Tibial nerve (tissue), 4 donors: ENCODE measurements at regions not wholly inside any gene's neighbourhood (a gene's known extent, or its start where the extent isn't known, plus 50 kb on each side); places are given as distances from the start of the nearest gene placed in this dataset.
"Not testable (repeated sequence)": the region's sequence is repeated elsewhere in the genome, so short reads cannot be mapped to it uniquely, and the experiment has no call there.

ENCODE experiments used
- DNase-seq, 2 donors: peaks; one replicate each; pipeline ENCODE4 v3.0.0-alpha.2; 2019; ENCODE audit warnings: low spot score in 2 of 2
- H3K27ac ChIP-seq, 4 donors: fragments of 200-600 bp; sonication (generic) in 3 of 4; one replicate each; pipeline ENCODE4 v1.5.1; 2017 to 2019; ENCODE audit warnings: mild to moderate bottlenecking in 1 of 4
- H3K27me3 ChIP-seq, 2 donors: fragments of 200-600 bp; sonication (generic) in 1 of 2; one replicate each; pipeline versions ENCODE4 v1.5.1 to v1.6.0; 2017 to 2019
- H3K36me3 ChIP-seq, 3 donors: fragments of 200-600 bp; sonication (generic); one replicate each; pipeline ENCODE4 v1.5.1; 2018 to 2019
- H3K4me1 ChIP-seq, 4 donors: fragments of 200-600 bp; sonication (generic) in 3 of 4; one replicate each; pipeline ENCODE4 v1.5.1; 2017 to 2019
- H3K4me3 ChIP-seq, 4 donors: fragments of 200-600 bp; sonication (generic) in 3 of 4; one replicate each; pipeline ENCODE4 v1.5.1; 2017 to 2019; ENCODE audit warnings: mild to moderate bottlenecking in 1 of 4, moderate library complexity in 1 of 4
- H3K9me3 ChIP-seq, 4 donors: fragments of 200-600 bp; sonication (generic) in 3 of 4; one replicate each; pipeline ENCODE4 v1.5.1; 2017 to 2019
- CTCF ChIP-seq, 5 experiments: fragments of 200-600 bp in 3 of 5; fragments of 450-650 bp in 2 of 5; sonication (generic) in 3 of 5; IDR thresholded peaks; one replicate each; pipeline ENCODE4 v1.5.1; 2016 to 2019; ENCODE audit warnings: antibody characterized with exemption in 5 of 5, mild to moderate bottlenecking in 3 of 5, moderate library complexity in 2 of 5
- EP300 ChIP-seq, 2 donors: sonication (generic); formaldehyde crosslinking; IDR thresholded peaks; one replicate each; pipeline ENCODE4 v1.6.1; 2017; ENCODE audit warnings: antibody characterized with exemption in 2 of 2, mild to moderate bottlenecking in 1 of 2
- POLR2A ChIP-seq, 2 donors: fragments of 450-650 bp; IDR thresholded peaks; one replicate each; pipeline ENCODE4 v1.6.1; 2017; ENCODE audit warnings: antibody characterized with exemption in 2 of 2, mild to moderate bottlenecking in 2 of 2, moderate library complexity in 2 of 2
- whole genome bisulfite sequencing, 2 donors: methylation state at CpG; one replicate each; pipeline ENCODE4 v1.1.5; 2018; 5-methylcytosine and 5-hydroxymethylcytosine counted together

- 73 to 81% methylated on average over 6 of the region's 6 CpGs for WGBS, 2 donors
- H3K36me3 ChIP-seq = no peaks in the 10 kb centered on the region
These were observed 69.1 kb upstream of the ADTRP start for GRCh38 chr6:11847515-11848345.

GRCh38 chr6:11847068-11847467 is 68.5 kb upstream of the ADTRP start:
- not testable (repeated sequence) for H3K27ac ChIP-seq, DNase-seq
- 84 to 89% methylated on average over 2 of the region's 2 CpGs for WGBS, 2 donors

More at GRCh38 chr6:11847515-11848345, 69.1 kb upstream of the ADTRP start:
- H3K27ac ChIP-seq = no peak overlapping the region
- H3K4me3 ChIP-seq = no peak overlapping the region
- DNase-seq = no peak
- H3K27me3 ChIP-seq = no peaks in the 10 kb centered on the region
- H3K4me1 ChIP-seq = no peaks in the 10 kb centered on the region
- TF ChIP-seq CTCF (IDR thresholded peaks at IDR 0.05) (no peak), POLR2A (IDR thresholded peaks at IDR 0.05) (no peak), EP300 (IDR thresholded peaks at IDR 0.05) (no peak)
- H3K9me3 ChIP-seq = no peaks in the 10 kb centered on the region

GRCh38 chr6:11845664-11846577 is 67.3 kb upstream of the ADTRP start:
- H3K27me3 ChIP-seq = no peaks in the 10 kb centered on the region
- no peaks in the 10 kb centered on the region for H3K9me3 ChIP-seq
- no peak for TF ChIP-seq POLR2A (IDR thresholded peaks at IDR 0.05)
- no peak for TF ChIP-seq EP300 (IDR thresholded peaks at IDR 0.05)
- no peak for TF ChIP-seq CTCF (IDR thresholded peaks at IDR 0.05)
- no peak for DNase-seq
- no peaks in the 10 kb centered on the region for H3K4me1 ChIP-seq
- no peak overlapping the region for H3K27ac ChIP-seq
- no peak overlapping the region for H3K4me3 ChIP-seq
- 92 to 96% methylated on average over 5 of the region's 5 CpGs for WGBS, 2 donors
- H3K36me3 ChIP-seq = no peaks in the 10 kb centered on the region

More at GRCh38 chr6:11847068-11847467, 68.5 kb upstream of the ADTRP start:
- not testable (repeated sequence) for H3K9me3 ChIP-seq, H3K4me1 ChIP-seq, H3K27me3 ChIP-seq, H3K4me3 ChIP-seq, H3K36me3 ChIP-seq

- H3K36me3 ChIP-seq, H3K4me1 ChIP-seq, H3K4me3 ChIP-seq, H3K27ac ChIP-seq, DNase-seq, H3K9me3 ChIP-seq, H3K27me3 ChIP-seq: not testable (repeated sequence)
- WGBS, 2 donors = 93 to 95% methylated on average over 3 of the region's 3 CpGs
These were observed 64.2 kb upstream of the ADTRP start for GRCh38 chr6:11842795-11843194.

- 44 to 48% methylated on average over 2 of the region's 2 CpGs for WGBS, 2 donors
- no peaks in the 10 kb centered on the region for H3K36me3 ChIP-seq
- no peak overlapping the region for H3K27ac ChIP-seq
- no peaks in the 10 kb centered on the region for H3K27me3 ChIP-seq
- no peak for TF ChIP-seq POLR2A (IDR thresholded peaks at IDR 0.05)
- TF ChIP-seq CTCF (IDR thresholded peaks at IDR 0.05) = no peak
- TF ChIP-seq EP300 (IDR thresholded peaks at IDR 0.05) = no peak
- peaks cover 0 to 5% (median 0%) of the 10 kb centered on the region in 4 donors for H3K9me3 ChIP-seq
- H3K4me3 ChIP-seq = no peak overlapping the region
- no peaks in the 10 kb centered on the region for H3K4me1 ChIP-seq
- DNase-seq = no peak
These were observed 56.5 kb upstream of the ADTRP start for GRCh38 chr6:11835065-11835464.
